GM12892 (cell line): ENCODE measurements at regions not wholly inside any gene's neighbourhood (a gene's known extent, or its start where the extent isn't known, plus 50 kb on each side); places are given as distances from the start of the nearest gene placed in this dataset.

Source experiments
- DNase-seq: peaks from one replicate; pipeline ENCODE4 v3.0.0; 2011; ENCODE audit not compliant: insufficient read length
- FAIRE-seq: peaks from 2 replicates; lab custom pipeline; 2011; peaks lifted over from hg19 to GRCh38; lab: Jason Lieb, UNC
- POLR2A ChIP-seq: IDR thresholded peaks from 2 replicates; pipeline ENCODE4 v1.6.1; 2011; ENCODE audit warnings: low read depth, low read length, control low read depth
- POLR2AphosphoS5 ChIP-seq: IDR thresholded peaks from 2 replicates; pipeline ENCODE4 v1.6.1; 2011; ENCODE audit warnings: low read depth, low read length, control low read depth
- TAF1 ChIP-seq: IDR thresholded peaks from 2 replicates; pipeline ENCODE4 v1.6.1; 2011; ENCODE audit warnings: low read depth, mild to moderate bottlenecking, control low read depth, low read length, borderline replicate concordance

DNA sequence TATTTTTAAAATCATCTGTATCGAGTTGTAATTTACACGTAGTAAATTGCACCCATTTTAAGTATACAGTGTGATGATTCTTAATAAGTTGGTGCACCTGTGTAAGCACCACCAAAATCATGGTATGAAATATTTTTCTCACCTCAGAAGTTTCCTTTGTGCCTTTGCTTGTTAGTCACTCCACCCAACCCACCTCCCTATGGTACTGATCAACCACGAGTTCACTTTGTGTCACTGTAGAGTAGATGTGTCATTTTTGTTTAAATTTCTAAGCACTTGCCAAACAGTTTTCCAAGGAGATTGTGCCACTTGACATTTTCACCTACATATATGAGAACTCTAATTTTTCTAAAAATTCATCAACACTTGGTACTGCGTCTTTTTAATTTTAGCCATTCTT lies 806.5 kb downstream of the TLR4 start:
- FAIRE-seq (no peak), DNase-seq (no peak)
- TF ChIP-seq POLR2A: no peak

- no peak for FAIRE-seq
- TF ChIP-seq TAF1 (no peak), POLR2AphosphoS5 (no peak), POLR2A (no peak)
These were observed 811.7 kb downstream of the TLR4 start for GRCh38 chr9:118515947-118516346.

GRCh38 chr9:118521261-118521660 lies 817.1 kb downstream of the TLR4 start:
- FAIRE-seq: no peak
- TF ChIP-seq POLR2A: no peak
- TF ChIP-seq POLR2AphosphoS5: no peak
- no peak for TF ChIP-seq TAF1
- no peak for DNase-seq

More at GRCh38 chr9:118515947-118516346, 811.7 kb downstream of the TLR4 start:
- no peak for DNase-seq

DNA sequence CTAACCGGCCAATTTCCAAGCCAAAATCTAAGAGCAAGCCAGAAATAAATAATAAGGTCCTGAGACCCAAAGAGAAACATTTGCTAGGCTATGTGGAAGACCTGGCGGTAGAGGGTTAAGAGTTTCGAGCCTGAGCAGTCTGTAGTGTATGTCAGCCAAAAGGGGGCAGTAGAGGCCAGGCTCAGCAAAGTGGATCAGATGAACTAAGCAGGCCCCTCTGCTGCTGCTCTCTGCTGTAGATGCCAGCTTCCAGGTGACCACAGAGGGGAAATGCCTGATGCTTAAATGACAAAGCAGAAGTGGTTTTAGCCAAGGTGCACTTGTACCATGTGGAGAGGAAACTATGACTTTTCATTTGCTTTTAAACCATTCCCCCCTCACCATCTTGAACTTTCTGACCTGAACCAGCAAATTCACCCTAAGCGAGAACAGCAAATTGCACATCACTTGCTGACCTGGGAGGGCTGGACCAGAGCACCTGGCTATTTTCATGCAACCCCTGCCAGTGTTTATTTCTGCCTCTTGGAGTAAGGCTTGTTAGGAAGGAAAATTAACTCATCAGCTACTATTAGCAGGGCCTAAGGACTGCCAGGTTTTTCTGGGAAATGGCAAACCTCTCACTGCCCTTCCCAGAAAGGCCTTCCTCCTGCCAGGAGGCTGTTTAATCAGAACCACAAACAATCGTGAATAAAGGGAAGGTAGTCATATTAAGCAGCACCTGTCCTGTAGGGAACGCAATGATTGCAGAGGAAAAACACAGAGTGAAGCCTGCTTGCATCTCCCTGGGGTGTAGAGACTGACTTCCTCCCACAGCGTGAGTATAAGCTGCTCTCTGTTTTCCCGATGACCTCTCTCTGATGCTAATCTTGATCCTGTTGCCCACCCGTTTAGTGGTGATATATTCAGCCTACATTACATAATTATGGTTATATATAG lies 818.2 kb downstream of the TLR4 start:
- DNase-seq (no peak), FAIRE-seq (peak; percentile 83)
- TF ChIP-seq POLR2AphosphoS5: no peak
- TF ChIP-seq TAF1: no peak
- no peak for TF ChIP-seq POLR2A

DNA sequence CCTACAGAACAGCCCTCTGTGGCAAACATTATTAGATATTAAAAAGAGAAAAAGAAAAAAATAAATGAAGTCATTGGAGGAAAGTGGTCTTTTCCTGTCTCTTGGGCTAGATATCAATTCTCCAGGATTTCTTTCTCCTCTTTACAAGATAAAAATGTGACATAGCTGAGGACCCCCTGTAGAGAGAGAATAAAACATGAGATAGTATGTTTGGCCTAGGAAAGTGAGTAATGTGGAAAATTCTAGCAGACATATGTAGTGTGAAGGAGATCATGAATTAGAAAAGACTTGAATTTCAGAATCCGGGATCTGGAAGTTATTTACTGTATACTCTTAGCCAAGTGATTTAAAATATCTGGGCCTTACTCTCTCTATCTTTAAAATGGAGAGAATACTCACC lies 823.1 kb downstream of the TLR4 start:
- DNase-seq (no peak), FAIRE-seq (no peak)
- TF ChIP-seq POLR2AphosphoS5: no peak
- no peak for TF ChIP-seq POLR2A
- no peak for TF ChIP-seq TAF1

DNA sequence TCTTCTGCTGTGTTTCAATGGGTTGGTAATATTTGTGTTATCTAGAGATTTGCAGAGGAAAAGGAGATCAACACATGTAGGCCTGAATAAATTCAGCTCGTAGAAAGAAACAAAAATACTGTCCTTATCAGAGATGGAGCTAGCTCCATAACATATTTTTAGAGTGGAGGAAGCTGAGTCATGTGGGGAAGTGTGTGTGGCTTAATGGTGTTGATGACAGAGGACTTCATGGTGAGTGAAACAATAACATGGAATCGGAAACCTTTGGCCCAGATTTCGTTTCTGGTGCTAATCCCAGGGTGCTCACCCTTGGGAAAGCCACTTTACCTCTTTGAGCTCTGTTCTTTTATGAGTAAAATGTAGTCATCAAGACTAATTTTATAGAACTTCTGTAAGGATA lies 825.0 kb downstream of the TLR4 start:
- no peak for DNase-seq
- TF ChIP-seq TAF1: no peak
- TF ChIP-seq POLR2AphosphoS5: no peak
- no peak for TF ChIP-seq POLR2A
- FAIRE-seq: no peak

- no peak for DNase-seq
- FAIRE-seq: no peak
- TF ChIP-seq POLR2A (no peak), TAF1 (no peak), POLR2AphosphoS5 (no peak)
These were observed 825.5 kb downstream of the TLR4 start for GRCh38 chr9:118529624-118530214.

DNA sequence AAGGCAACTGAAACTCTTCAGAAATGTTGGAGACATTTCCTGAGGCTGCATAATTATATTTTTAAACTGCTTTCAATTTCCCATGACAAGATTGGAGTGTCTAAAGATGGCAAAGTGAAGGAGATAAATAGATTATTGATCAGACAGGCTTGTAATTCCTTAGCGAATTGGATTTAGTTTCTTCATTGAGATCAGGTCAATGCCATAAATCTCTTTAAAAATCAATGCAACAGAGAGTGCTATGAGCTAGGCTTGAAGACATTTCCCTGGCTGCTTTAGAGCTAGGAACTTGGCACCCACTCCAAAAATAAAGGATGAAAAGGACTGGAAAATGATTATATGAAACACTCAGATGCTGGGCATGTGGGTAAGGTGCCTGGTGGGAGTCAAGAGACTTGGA lies 828.4 kb downstream of the TLR4 start:
- DNase-seq (no peak), FAIRE-seq (no peak)
- TF ChIP-seq POLR2AphosphoS5 (no peak), POLR2A (no peak), TAF1 (no peak)

- no peak for FAIRE-seq
- TF ChIP-seq POLR2AphosphoS5 (no peak), TAF1 (no peak), POLR2A (no peak)
- no peak for DNase-seq
These were observed 828.9 kb downstream of the TLR4 start for GRCh38 chr9:118533101-118533500.

- DNase-seq (no peak), FAIRE-seq (no peak)
- TF ChIP-seq POLR2A (no peak), TAF1 (no peak), POLR2AphosphoS5 (no peak)
These were observed 829.6 kb downstream of the TLR4 start for GRCh38 chr9:118533850-118534249.

- DNase-seq: no peak
- no peak for FAIRE-seq
- TF ChIP-seq TAF1 (no peak), POLR2AphosphoS5 (no peak), POLR2A (no peak)
These were observed 832.0 kb downstream of the TLR4 start for GRCh38 chr9:118536153-118536552.

DNA sequence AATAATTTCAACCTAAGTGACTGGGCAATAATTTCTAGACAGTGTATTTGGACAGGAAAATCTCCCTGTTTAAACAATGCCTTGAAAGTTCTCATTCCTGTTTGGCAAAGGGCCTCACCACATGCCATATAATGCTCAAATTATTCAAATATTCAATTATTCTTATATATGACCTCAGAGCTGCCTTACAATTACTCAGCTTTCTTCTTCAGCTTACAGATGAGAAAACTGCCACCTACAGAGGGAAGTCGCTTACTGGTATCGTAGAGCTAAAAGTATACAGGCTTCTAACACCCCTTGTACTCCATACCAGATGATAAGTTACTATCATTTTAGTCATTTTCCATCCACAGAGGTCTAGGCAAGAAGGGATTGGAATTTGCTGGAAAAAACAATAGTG lies 830.3 kb downstream of the BRINP1 start:
- no peak for DNase-seq
- TF ChIP-seq POLR2AphosphoS5: no peak
- no peak for TF ChIP-seq TAF1
- TF ChIP-seq POLR2A: no peak
- FAIRE-seq: no peak
